RCC 7860 (cell line): ENCODE measurements at regions not wholly inside any gene's neighbourhood (a gene's known extent, or its start where the extent isn't known, plus 50 kb on each side); places are given as distances from the start of the nearest gene placed in this dataset.

Source experiments
- DNase-seq: peaks from one replicate; pipeline ENCODE4 v3.0.0-alpha.2; 2015; ENCODE audit warnings: low spot score
- FAIRE-seq: peaks from 2 replicates; lab custom pipeline; 2012; peaks lifted over from hg19 to GRCh38; lab: Jason Lieb, UNC

- FAIRE-seq (no peak), DNase-seq (no peak)
Observed at GRCh38 chr4:107120661-107121060, 84.5 kb upstream of the DKK2 start.

- FAIRE-seq = no peak
- no peak for DNase-seq
Observed at GRCh38 chr4:107117726-107118125, 81.6 kb upstream of the DKK2 start.

GRCh38 chr4:107115185-107115847, 79.2 kb upstream of the DKK2 start:
- no peak for FAIRE-seq
- DNase-seq = no peak

GRCh38 chr4:107114059-107114458, 77.9 kb upstream of the DKK2 start:
- DNase-seq (no peak), FAIRE-seq (no peak)

GRCh38 chr4:107098401-107098800, 62.3 kb upstream of the DKK2 start:
- FAIRE-seq = no peak
- no peak for DNase-seq

- no peak for DNase-seq
Observed at GRCh38 chr4:107094976-107095375, 58.9 kb upstream of the DKK2 start.

GRCh38 chr4:107094332-107094731, 58.2 kb upstream of the DKK2 start:
- DNase-seq (no peak), FAIRE-seq (no peak)

More at GRCh38 chr4:107094976-107095375, 58.9 kb upstream of the DKK2 start:
- no peak for FAIRE-seq
